Motor neuron (in vitro differentiated cells): ENCODE measurements at regions not wholly inside any gene's neighbourhood (a gene's known extent, or its start where the extent isn't known, plus 50 kb on each side); places are given as distances from the start of the nearest gene placed in this dataset.

ENCODE experiments used
- ATAC-seq, 8 experiments: fragments of 200-7000 bp; cut with Tn5 transposase; replicated peaks in 6 of 8; 2 replicates each; pipeline ENCODE4 v1.8.0; 2021; ENCODE audit warnings: mild to moderate bottlenecking in 8 of 8, moderate library complexity in 8 of 8
- H3K27ac ChIP-seq, 2 donors: fragments of 250-450 bp; sonication (Bioruptor Pico); 2 replicates each; pipeline ENCODE4 v1.9.0; 2021; ENCODE audit warnings: antibody characterized with exemption in 2 of 2, mild to moderate bottlenecking in 2 of 2, moderate library complexity in 1 of 2
- H3K4me1 ChIP-seq, 2 donors: fragments of 250-450 bp; sonication (Bioruptor Pico); replicated peaks in 1 of 2; 2 replicates each; pipeline ENCODE4 v1.6.1; 2021; ENCODE audit warnings: antibody characterized with exemption in 2 of 2, mild to moderate bottlenecking in 2 of 2, moderate library complexity in 1 of 2
- H3K4me3 ChIP-seq, 5 donors: fragments of 250-450 bp; sonication (Bioruptor Pico); 2 replicates each; pipeline ENCODE4 v1.9.0; 2021; ENCODE audit warnings: antibody characterized with exemption in 5 of 5, mild to moderate bottlenecking in 5 of 5, moderate library complexity in 4 of 5
- WGBS, 10 experiments: fragments of 450-650 bp; shearing (Covaris generic); methylation state at CpG; one replicate each; pipeline ENCODE4 v1.0.0; 2022; 5-methylcytosine and 5-hydroxymethylcytosine counted together
- in situ Hi-C, 9 experiments: fragments of 400-800 bp; cut with MboI; loops; one replicate each; pipeline ENCODE4 v1.15.0; 2021; ENCODE audit warnings: low sequenced_read_pairs in 9 of 9, low pct_unique_long_range_greater_than_20kb in 2 of 9; ENCODE audit not compliant: unreplicated experiment in 9 of 9

GRCh38 chr11:80860632-80861031 is 1419.8 kb upstream of the TENM4 start:
- H3K27ac ChIP-seq = no peak overlapping the region
- peak in 1 of 8 experiments; percentile 50 for ATAC-seq
- in situ Hi-C loops = no loop called here

GRCh38 chr11:80856066-80856465 is 1415.2 kb upstream of the TENM4 start:
- WGBS, 10 experiments = 0 to 86% (median 45%) methylated on average over 1 of the region's 1 CpG; no CpG with 5 or more reads in 2 of the 10 experiments
- in situ Hi-C loops = no loop called here
- Histone ChIP-seq H3K27ac (no peak overlapping the region), H3K4me1 (peaks cover 0 to 26% of the 10 kb centered on the region in 2 donors), H3K4me3 (no peak overlapping the region)
- ATAC-seq = peak in 3 of 8 experiments; percentile 39 to 47 (median 39)

More at GRCh38 chr11:80860632-80861031, 1419.8 kb upstream of the TENM4 start:
- peaks cover 0 to 6% of the 10 kb centered on the region in 2 donors for H3K4me1 ChIP-seq
- H3K4me3 ChIP-seq = no peak overlapping the region

GRCh38 chr11:80855426-80855825 is 1414.6 kb upstream of the TENM4 start:
- Histone ChIP-seq H3K4me3 (no peak overlapping the region), H3K4me1 (peaks cover 0 to 26% of the 10 kb centered on the region in 2 donors), H3K27ac (no peak overlapping the region)
- ATAC-seq = peak in 4 of 8 experiments; percentile 13 to 61 (median 52)
- 20 to 79% (median 57%) methylated on average over 1 to 4 of the region's 4 CpGs for WGBS, 10 experiments
- in situ Hi-C loops = no loop called here

- 11 to 100% (median 80%) methylated on average over 1 to 3 of the region's 3 CpGs; no CpG with 5 or more reads in 1 of the 10 experiments for whole genome bisulfite sequencing, 10 experiments
- in situ Hi-C loops = no loop called here
- Histone ChIP-seq H3K4me3 (no peak overlapping the region), H3K27ac (no peak overlapping the region), H3K4me1 (peaks cover 0 to 14% of the 10 kb centered on the region in 2 donors)
- no peak for ATAC-seq
Measured at GRCh38 chr11:80849253-80849652, 1408.4 kb upstream of the TENM4 start.

GRCh38 chr11:80846979-80847378 is 1406.1 kb upstream of the TENM4 start:
- Histone ChIP-seq H3K4me1 (peaks cover 0 to 6% of the 10 kb centered on the region in 2 donors), H3K4me3 (no peak overlapping the region), H3K27ac (no peak overlapping the region)
- in situ Hi-C loops = no loop called here
- 50 to 100% (median 70%) methylated on average over 1 to 3 of the region's 3 CpGs for WGBS, 10 experiments
- peak in 1 of 8 experiments; percentile 32 for ATAC-seq

GRCh38 chr11:80846442-80846841 is 1405.6 kb upstream of the TENM4 start:
- Histone ChIP-seq H3K4me3 (no peak overlapping the region), H3K27ac (no peak overlapping the region), H3K4me1 (peaks cover 0 to 6% of the 10 kb centered on the region in 2 donors)
- in situ Hi-C loops = no loop called here
- ATAC-seq = no peak

- in situ Hi-C loops = no loop called here
- Histone ChIP-seq H3K4me1 (peaks cover 0 to 6% of the 10 kb centered on the region in 2 donors), H3K27ac (no peak overlapping the region), H3K4me3 (no peak overlapping the region)
- ATAC-seq = peak in 3 of 8 experiments; percentile 54 to 84 (median 65)
- WGBS, 10 experiments = 11 to 100% (median 68%) methylated on average over 1 to 7 of the region's 8 CpGs
Measured at GRCh38 chr11:80844110-80844819, 1403.4 kb upstream of the TENM4 start.

- 58 to 100% (median 87%) methylated on average over 1 to 2 of the region's 2 CpGs; no CpG with 5 or more reads in 2 of the 10 experiments for WGBS, 10 experiments
- in situ Hi-C loops = no loop called here
- no peak for ATAC-seq
- H3K4me3 ChIP-seq = no peak overlapping the region
- no peak overlapping the region for H3K27ac ChIP-seq
- peaks cover 0 to 9% of the 10 kb centered on the region in 2 donors for H3K4me1 ChIP-seq
Measured at GRCh38 chr11:80843266-80843974, 1402.6 kb upstream of the TENM4 start.

- ATAC-seq = no peak
- Histone ChIP-seq H3K27ac (no peak overlapping the region), H3K4me1 (peaks cover 2 to 17% of the 10 kb centered on the region in 2 donors), H3K4me3 (no peak overlapping the region)
- in situ Hi-C loops = no loop called here
Measured at GRCh38 chr11:80842246-80842645, 1401.4 kb upstream of the TENM4 start.

- peaks cover 2 to 19% of the 10 kb centered on the region in 2 donors for H3K4me1 ChIP-seq
- H3K27ac ChIP-seq = no peak overlapping the region
- in situ Hi-C loops = no loop called here
- no peak overlapping the region for H3K4me3 ChIP-seq
- no peak for ATAC-seq
- whole genome bisulfite sequencing, 10 experiments = 53 to 100% (median 93%) methylated on average over 1 of the region's 1 CpG; no CpG with 5 or more reads in 3 of the 10 experiments
Measured at GRCh38 chr11:80841675-80842074, 1400.8 kb upstream of the TENM4 start.

GRCh38 chr11:80838153-80838552 is 1397.3 kb upstream of the TENM4 start:
- in situ Hi-C loops = no loop called here
- 17 to 100% (median 71%) methylated on average over 1 of the region's 1 CpG; no CpG with 5 or more reads in 3 of the 10 experiments for WGBS, 10 experiments
- H3K4me3 ChIP-seq = no peak overlapping the region
- peaks cover 2 to 13% of the 10 kb centered on the region in 2 donors for H3K4me1 ChIP-seq
- no peak overlapping the region for H3K27ac ChIP-seq
- no peak for ATAC-seq

- 60 to 100% (median 100%) methylated on average over 1 of the region's 1 CpG; no CpG with 5 or more reads in 2 of the 10 experiments for WGBS, 10 experiments
- no peak overlapping the region for H3K4me3 ChIP-seq
- ATAC-seq = no peak
- in situ Hi-C loops = no loop called here
- peaks cover 2 to 13% of the 10 kb centered on the region in 2 donors for H3K4me1 ChIP-seq
- no peak overlapping the region for H3K27ac ChIP-seq
Measured at GRCh38 chr11:80837051-80837450, 1396.2 kb upstream of the TENM4 start.

GRCh38 chr11:80831374-80831773 is 1390.5 kb upstream of the TENM4 start:
- ATAC-seq = no peak
- Histone ChIP-seq H3K4me1 (peaks cover 0 to 12% of the 10 kb centered on the region in 2 donors), H3K27ac (no peak overlapping the region), H3K4me3 (no peak overlapping the region)
- 60 to 100% (median 91%) methylated on average over 1 of the region's 1 CpG; no CpG with 5 or more reads in 1 of the 10 experiments for WGBS, 10 experiments
- in situ Hi-C loops = no loop called here
